GM10248 (cell line): ENCODE measurements at regions not wholly inside any gene's neighbourhood (a gene's known extent, or its start where the extent isn't known, plus 50 kb on each side); places are given as distances from the start of the nearest gene placed in this dataset.

ENCODE experiments used
- CTCF ChIA-PET: fragments of 300-600 bp; sonication (Branson Sonifier 250); formaldehyde crosslinking; extraction: SDS; loops from one replicate; lab custom pipeline; 2021; ENCODE audit warnings: antibody characterized with exemption; lab: Yijun Ruan, JAX
- POLR2A ChIA-PET: fragments of 350-650 bp; sonication (Branson Sonifier 250); formaldehyde crosslinking; extraction: SDS; loops from one replicate; lab custom pipeline; 2020; ENCODE audit warnings: antibody characterized with exemption; lab: Yijun Ruan, JAX
- DNase-seq: peaks from one replicate; pipeline ENCODE4 v3.0.0; 2012; ENCODE audit errors: extremely low spot score
- CTCF ChIP-seq: IDR thresholded peaks from 2 replicates; pipeline ENCODE4 v1.5.1; 2012; ENCODE audit warnings: mild to moderate bottlenecking, low read depth; ENCODE audit errors: extremely low read depth, missing control alignments, control extremely low read depth

GRCh38 chr9:89825669-89826068, 220.9 kb downstream of the GADD45G start:
- POLR2A ChIA-PET, result no interaction called here

GRCh38 chr9:89826186-89826585, 221.4 kb downstream of the GADD45G start:
- ChIA-PET CTCF (interaction anchor here (1.3 to 1.9 kb wide), 2 partner anchors 11 to 13 kb away, joined by 4 read pairs; no protein-coding TSS in a partner anchor), POLR2A (no interaction called here)

More at GRCh38 chr9:89825669-89826068, 220.9 kb downstream of the GADD45G start:
- TF ChIP-seq CTCF, result no peak
- DNase-seq, result no peak
- CTCF ChIA-PET, result interaction anchor here (1.1 kb wide), 1 partner anchor 26 kb away, joined by 3 read pairs; no protein-coding TSS in a partner anchor

GRCh38 chr9:89829346-89829745, 224.5 kb downstream of the GADD45G start:
- DNase-seq, result no peak
- ChIA-PET POLR2A (no interaction called here), CTCF (interaction anchor here (1.4 to 1.7 kb wide), 3 partner anchors 10 to 226 kb away, joined by 3 to 4 read pairs (median 3); no protein-coding TSS in a partner anchor)
- no peak for TF ChIP-seq CTCF

More at GRCh38 chr9:89826186-89826585, 221.4 kb downstream of the GADD45G start:
- TF ChIP-seq CTCF, result no peak
- no peak for DNase-seq

GRCh38 chr9:89835666-89836065, 230.9 kb downstream of the GADD45G start:
- no peak for DNase-seq
- no peak for TF ChIP-seq CTCF
- ChIA-PET POLR2A (no interaction called here), CTCF (interaction anchor here (0.8 to 1.8 kb wide), 3 partner anchors 11 to 92 kb away, joined by 3 to 5 read pairs (median 3); no protein-coding TSS in a partner anchor)

GRCh38 chr9:89837162-89837933, 232.5 kb downstream of the GADD45G start:
- TF ChIP-seq CTCF, result no peak
- DNase-seq, result no peak
- ChIA-PET CTCF (interaction anchor here (2.2 kb wide), 1 partner anchor 234 kb away, joined by 7 read pairs; no protein-coding TSS in a partner anchor), POLR2A (no interaction called here)

GRCh38 chr9:89837934-89838310, 233.1 kb downstream of the GADD45G start:
- no peak for TF ChIP-seq CTCF
- CTCF ChIA-PET, result interaction anchor here (2.2 kb wide), 1 partner anchor 235 kb away, joined by 7 read pairs; no protein-coding TSS in a partner anchor
- POLR2A ChIA-PET, result no interaction called here
- no peak for DNase-seq
